GM12878 (cell line): ENCODE measurements at regions not wholly inside any gene's neighbourhood (a gene's known extent, or its start where the extent isn't known, plus 50 kb on each side); places are given as distances from the start of the nearest gene placed in this dataset.

Source experiments
- ATAC-seq: fragments of 200-7000 bp; cut with Tn5 transposase; 3 replicates; pipeline ENCODE4 v1.9.1; 2020; ENCODE audit warnings: mild to moderate bottlenecking, moderate library complexity
- BruUV-seq: library from RNA; stranded (reverse); fragments of 400-500 nt; replicated peaks from 2 replicates; lab custom pipeline; 2021; lab: Mats Ljungman, UMichigan
- CTCF ChIA-PET: fragments of 300-600 bp; sonication (Branson Sonifier 250); formaldehyde crosslinking; extraction: SDS; loops from one replicate; lab custom pipeline; 2021; ENCODE audit warnings: inconsistent platforms; lab: Yijun Ruan, JAX
- POLR2A ChIA-PET: fragments of 350-600 bp; formaldehyde crosslinking; extraction: SDS; loops from one replicate; lab custom pipeline; 2021; ENCODE audit warnings: inconsistent platforms; lab: Charles Lee
- RAD21 ChIA-PET: fragments of 300-600 bp; sonication (Branson Sonifier 250); formaldehyde crosslinking; loops from one replicate; lab custom pipeline; 2023; ENCODE audit warnings: antibody characterized with exemption; ENCODE audit not compliant: unreplicated experiment; lab: Charles Lee
- SMC1A ChIA-PET: fragments of 300-600 bp; sonication (Branson Sonifier 250); formaldehyde crosslinking; loops from one replicate; lab custom pipeline; 2023; ENCODE audit not compliant: unreplicated experiment, uncharacterized antibody; lab: Charles Lee
- DNase-seq: peaks from one replicate; pipeline ENCODE4 v3.0.0-alpha.2; 2011; ENCODE audit warnings: low read depth, low spot score
- FAIRE-seq: peaks from 3 replicates; lab custom pipeline; 2011; peaks lifted over from hg19 to GRCh38; lab: Jason Lieb, UNC
- H2AFZ ChIP-seq: 2 replicates; pipeline ENCODE4 v1.6.0; 2011; ENCODE audit warnings: low read depth, low read length, control low read depth; ENCODE audit not compliant: control insufficient read depth
- H3K27ac ChIP-seq: 2 replicates; pipeline ENCODE4 v1.5.1; 2011; ENCODE audit warnings: control low read depth; ENCODE audit not compliant: control insufficient read depth, insufficient read depth
- H3K27me3 ChIP-seq, 2 experiments: replicated peaks in 1 of 2; 2 replicates each; pipeline versions ENCODE4 v1.6.0 to v1.6.1; 2011; ENCODE audit warnings: low read length in 1 of 2; ENCODE audit not compliant: control insufficient read depth in 2 of 2, insufficient read depth in 2 of 2
- H3K36me3 ChIP-seq, 2 experiments: 2 replicates each; pipeline ENCODE4 v1.5.1; 2011; ENCODE audit warnings: low read length in 1 of 2; ENCODE audit not compliant: control insufficient read depth in 2 of 2, insufficient read depth in 2 of 2
- H3K4me1 ChIP-seq: 2 replicates; pipeline ENCODE4 v1.6.1; 2011; ENCODE audit warnings: mild to moderate bottlenecking, low read length, moderate library complexity, mixed read lengths; ENCODE audit not compliant: control insufficient read depth, insufficient read depth
- H3K4me2 ChIP-seq: 2 replicates; pipeline ENCODE4 v1.6.0; 2011; ENCODE audit warnings: control low read depth; ENCODE audit not compliant: control insufficient read depth, insufficient read depth
- H3K4me3 ChIP-seq: fragments of 200-600 bp; sonication (generic); 2 replicates; pipeline ENCODE4 v1.5.1; 2016
- H3K79me2 ChIP-seq: 2 replicates; pipeline ENCODE4 v1.6.0; 2011; ENCODE audit warnings: low read length; ENCODE audit not compliant: control insufficient read depth, insufficient read depth
- H3K9ac ChIP-seq: 2 replicates; pipeline ENCODE4 v1.8.0; 2011; ENCODE audit warnings: low read length, control low read depth, mixed read lengths; ENCODE audit not compliant: control insufficient read depth, insufficient read depth
- H3K9me3 ChIP-seq: replicated peaks from 3 replicates; pipeline ENCODE4 v1.5.1; 2011; ENCODE audit warnings: mild to moderate bottlenecking, low read length; ENCODE audit not compliant: control insufficient read depth, insufficient read depth
- H4K20me1 ChIP-seq: 2 replicates; pipeline ENCODE4 v1.6.0; 2011; ENCODE audit not compliant: control insufficient read depth, insufficient read depth
- BMI1 ChIP-seq: fragments of 450-650 bp; IDR thresholded peaks from 2 replicates; pipeline ENCODE4 v1.6.1; 2016; ENCODE audit warnings: mild to moderate bottlenecking, moderate library complexity, borderline replicate concordance
- CBFB ChIP-seq: IDR thresholded peaks from 2 replicates; pipeline ENCODE4 v1.6.1; 2016; ENCODE audit warnings: antibody characterized with exemption, low read depth
- CUX1 ChIP-seq: IDR thresholded peaks from 2 replicates; pipeline ENCODE4 v1.6.1; 2012; ENCODE audit warnings: improper control_type of control experiment, low read depth, low read length; ENCODE audit not compliant: insufficient replicate concordance
- E2F8 ChIP-seq: fragments of 450-650 bp; IDR thresholded peaks from 2 replicates; pipeline ENCODE4 v1.6.1; 2018; ENCODE audit warnings: mild to moderate bottlenecking, low read depth, moderate library complexity; ENCODE audit not compliant: partially characterized antibody
- KDM1A ChIP-seq: fragments of 200-600 bp; sonication (generic); IDR thresholded peaks from 2 replicates; pipeline ENCODE4 v1.6.1; 2016; ENCODE audit warnings: borderline replicate concordance
- NFXL1 ChIP-seq: fragments of 450-650 bp; IDR thresholded peaks from 2 replicates; pipeline ENCODE4 v1.6.1; 2017; ENCODE audit warnings: antibody characterized with exemption, mild to moderate bottlenecking, borderline replicate concordance
- NR2C1 ChIP-seq: fragments of 450-650 bp; IDR thresholded peaks from 2 replicates; pipeline ENCODE4 v1.6.1; 2017; ENCODE audit warnings: antibody characterized with exemption, mild to moderate bottlenecking, moderate library complexity
- PKNOX1 ChIP-seq: fragments of 450-650 bp; IDR thresholded peaks from 2 replicates; pipeline ENCODE4 v1.6.1; 2016; ENCODE audit warnings: mild to moderate bottlenecking
- RELA ChIP-seq: fragments of 450-650 bp; IDR thresholded peaks from 2 replicates; pipeline ENCODE4 v1.8.0; 2014; ENCODE audit warnings: borderline replicate concordance; ENCODE audit not compliant: partially characterized antibody
- RUNX3 ChIP-seq: IDR thresholded peaks from 2 replicates; pipeline ENCODE4 v1.6.1; 2012; ENCODE audit warnings: low read length, inconsistent platforms
- SMAD5 ChIP-seq: IDR thresholded peaks from 2 replicates; pipeline ENCODE4 v1.6.1; 2016; ENCODE audit warnings: antibody characterized with exemption, low read depth
- SREBF2 ChIP-seq: IDR thresholded peaks from 2 replicates; pipeline ENCODE4 v1.6.1; 2012; ENCODE audit warnings: mild to moderate bottlenecking, low read length
- STAT1 ChIP-seq: fragments of 450-650 bp; conservative IDR thresholded peaks from 2 replicates; pipeline ENCODE4 v1.6.1; 2014; ENCODE audit warnings: antibody characterized with exemption, mild to moderate bottlenecking
- ZNF24 ChIP-seq: fragments of 450-650 bp; IDR thresholded peaks from 2 replicates; pipeline ENCODE4 v1.6.1; 2017; ENCODE audit warnings: antibody characterized with exemption, mild to moderate bottlenecking
- ZNF274 ChIP-seq: IDR thresholded peaks from one replicate; pipeline ENCODE4 v1.8.0; 2011; ENCODE audit not compliant: insufficient read length, insufficient read depth
- WGBS: methylation state at CpG from one replicate; pipeline ENCODE4 v1.1.6; 2016; ENCODE audit warnings: low lambda C conversion rate; ENCODE audit not compliant: insufficient replicate concordance, insufficient coverage; ENCODE audit errors: missing lambda C conversion rate; 5-methylcytosine and 5-hydroxymethylcytosine counted together
- in situ Hi-C: fragments of 300-500 bp; cut with MboI; formaldehyde crosslinking; loops from 9 replicates; pipeline ENCODE4 v1.14.3; 2018; ENCODE audit warnings: mixed read lengths
- intact Hi-C: fragments of 100-400 bp; cut with micrococcal nuclease; formaldehyde crosslinking; loops from one replicate; pipeline ENCODE4 v1.14.2; 2022; ENCODE audit not compliant: unreplicated experiment

- Histone ChIP-seq H3K36me3 (no peaks in the 10 kb centered on the region), H2AFZ (no peak overlapping the region), H3K4me3 (no peak overlapping the region), H3K9me3 (no peaks in the 10 kb centered on the region), H3K27me3 (no peaks in the 10 kb centered on the region)
- WGBS, result 49% methylated on average over 7 of the region's 7 CpGs
- no peak for DNase-seq
- no TSS peak for BruUV-seq
- intact Hi-C loops, result no loop called here
- in situ Hi-C loops, result no loop called here
- no peak for FAIRE-seq
- no peak for TF ChIP-seq NFXL1
- no peak for TF ChIP-seq SMAD5
- TF ChIP-seq CUX1, result no peak
- no peak for TF ChIP-seq NR2C1
- no peak for TF ChIP-seq ZNF274
- no peak for TF ChIP-seq STAT1
- no peak for TF ChIP-seq PKNOX1
- no peak for TF ChIP-seq SREBF2
- no peak for TF ChIP-seq ZNF24
- no peak for TF ChIP-seq RELA
- no peak for TF ChIP-seq KDM1A
- no peak for TF ChIP-seq CBFB
- TF ChIP-seq BMI1, result no peak
- TF ChIP-seq E2F8, result no peak
- TF ChIP-seq RUNX3, result no peak
- TF ChIP-seq, all 136 proteins: peak for 0
- H3K9ac ChIP-seq, result no peak overlapping the region
- CTCF ChIA-PET, result no interaction called here
- RAD21 ChIA-PET, result no interaction called here
- H3K4me2 ChIP-seq, result no peak overlapping the region
- H3K4me1 ChIP-seq, result peaks cover 3% of the 10 kb centered on the region; the same call in 1 of the 2 replicates
- POLR2A ChIA-PET, result no interaction called here
- H4K20me1 ChIP-seq, result no peaks in the 10 kb centered on the region
- no peak overlapping the region for H3K27ac ChIP-seq
- SMC1A ChIA-PET, result no interaction called here
- no peak for ATAC-seq
- H3K79me2 ChIP-seq, result no peaks in the 10 kb centered on the region
Measured at GRCh38 chr16:16940351-16940750, 530.4 kb downstream of the XYLT1 start.
